Sigmoid colon (tissue), 3 donors: ENCODE measurements at regions not wholly inside any gene's neighbourhood (a gene's known extent, or its start where the extent isn't known, plus 50 kb on each side); places are given as distances from the start of the nearest gene placed in this dataset.

Experiments used
- CTCF ChIP-seq, 4 experiments: fragments of 450-650 bp in 3 of 4; fragments of 200-600 bp in 1 of 4; IDR thresholded peaks; one replicate each; pipeline ENCODE4 v1.5.1; 2016 to 2019; ENCODE audit warnings: antibody characterized with exemption in 4 of 4, mild to moderate bottlenecking in 3 of 4, moderate library complexity in 2 of 4
- POLR2A ChIP-seq, 2 donors: fragments of 450-650 bp; IDR thresholded peaks; one replicate each; pipeline ENCODE4 v1.6.1; 2016; ENCODE audit warnings: antibody characterized with exemption in 2 of 2, mild to moderate bottlenecking in 2 of 2, moderate library complexity in 2 of 2

- TF ChIP-seq POLR2A (IDR thresholded peaks at IDR 0.05) (no peak), CTCF (IDR thresholded peaks at IDR 0.05) (no peak)
Measured at GRCh38 chr1:203563291-203563690, 63.3 kb upstream of the ATP2B4 start.
